HEK293 (cell line): ENCODE measurements at regions not wholly inside any gene's neighbourhood (a gene's known extent, or its start where the extent isn't known, plus 50 kb on each side); places are given as distances from the start of the nearest gene placed in this dataset.

Experiments
- BCL11A ChIP-seq: fragments of 450-650 bp; formaldehyde crosslinking; IDR thresholded peaks from 2 replicates; pipeline ENCODE4 v1.5.1; 2016; ENCODE audit warnings: low read depth, missing biosample characterization, missing genetic modification characterization
- TCF7L2 ChIP-seq: IDR thresholded peaks from 2 replicates; pipeline ENCODE4 v1.6.1; 2011; ENCODE audit warnings: low read depth, mild to moderate bottlenecking, inconsistent platforms, low read length, moderate library complexity, borderline replicate concordance
- ZBTB17 ChIP-seq: fragments of 450-650 bp; formaldehyde crosslinking; IDR thresholded peaks from 2 replicates; pipeline ENCODE4 v1.5.1; 2016; ENCODE audit warnings: missing biosample characterization, missing genetic modification characterization
- ZBTB20 ChIP-seq: fragments of 450-650 bp; formaldehyde crosslinking; IDR thresholded peaks from 2 replicates; pipeline ENCODE4 v1.5.1; 2016; ENCODE audit warnings: missing biosample characterization, missing genetic modification characterization
- ZNF121 ChIP-seq: fragments of 450-650 bp; formaldehyde crosslinking; IDR thresholded peaks from 2 replicates; pipeline ENCODE4 v1.5.1; 2016; ENCODE audit warnings: missing biosample characterization, missing genetic modification characterization
- ZSCAN30 ChIP-seq: fragments of 450-650 bp; IDR thresholded peaks from 2 replicates; pipeline ENCODE4 v1.5.1; 2018; ENCODE audit warnings: missing biosample characterization, mild to moderate bottlenecking, missing genetic modification characterization, moderate library complexity
- TF ChIP-seq, protein P1 (sequence below): fragments of 450-650 bp; formaldehyde crosslinking; IDR thresholded peaks from 2 replicates; pipeline ENCODE4 v1.5.1; 2016; ENCODE audit warnings: missing biosample characterization, missing genetic modification characterization
- TF ChIP-seq, protein P2 (sequence below): fragments of 450-650 bp; formaldehyde crosslinking; IDR thresholded peaks from 2 replicates; pipeline ENCODE4 v1.5.1; 2016; ENCODE audit warnings: missing biosample characterization, missing genetic modification characterization
- TF ChIP-seq, protein P3 (sequence below): fragments of 450-650 bp; formaldehyde crosslinking; IDR thresholded peaks from 2 replicates; pipeline ENCODE4 v1.5.1; 2016; ENCODE audit warnings: missing biosample characterization, missing genetic modification characterization
- TF ChIP-seq, protein P4 (sequence below): fragments of 450-650 bp; formaldehyde crosslinking; IDR thresholded peaks from 2 replicates; pipeline ENCODE4 v1.5.1; 2016; ENCODE audit warnings: missing biosample characterization, missing genetic modification characterization
- TF ChIP-seq, protein P5 (sequence below): fragments of 450-650 bp; formaldehyde crosslinking; IDR thresholded peaks from 2 replicates; pipeline ENCODE4 v1.5.1; 2016; ENCODE audit warnings: missing biosample characterization, missing genetic modification characterization
- TF ChIP-seq, protein P6 (sequence below): fragments of 450-650 bp; formaldehyde crosslinking; IDR thresholded peaks from 2 replicates; pipeline ENCODE4 v1.5.1; 2016; ENCODE audit warnings: missing biosample characterization, missing genetic modification characterization, borderline replicate concordance

DNA sequence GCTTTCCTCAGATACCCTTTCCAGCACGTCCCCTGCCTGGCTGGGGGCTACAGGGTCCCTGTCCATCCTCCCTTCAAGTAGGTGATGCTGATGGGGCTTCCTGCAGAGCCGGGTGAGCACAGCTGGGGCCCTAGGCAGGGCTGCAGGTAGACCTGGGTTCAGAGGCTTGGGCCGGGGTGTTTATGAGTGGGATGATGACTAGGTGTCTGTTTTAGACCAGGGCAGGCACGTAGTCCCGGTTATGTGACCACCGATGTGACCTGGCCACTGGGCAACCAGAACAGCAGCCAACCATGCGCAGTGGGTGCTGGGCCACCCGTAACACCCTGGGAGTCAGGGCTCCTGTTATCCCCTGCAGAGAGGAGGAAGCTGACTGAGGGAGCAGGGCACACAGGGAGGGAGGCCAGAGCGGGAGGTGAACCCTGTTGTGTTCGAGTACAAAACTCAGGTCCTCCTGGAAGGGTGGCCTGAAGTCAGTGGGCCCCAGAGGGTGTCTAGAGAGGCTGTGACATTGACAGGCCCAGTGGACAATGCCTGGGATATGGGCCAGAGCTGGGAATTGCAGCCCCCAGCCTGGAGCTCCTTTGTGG, 101.6 kb downstream of the PLXNA1 start:
- TF ChIP-seq, protein P1, sequence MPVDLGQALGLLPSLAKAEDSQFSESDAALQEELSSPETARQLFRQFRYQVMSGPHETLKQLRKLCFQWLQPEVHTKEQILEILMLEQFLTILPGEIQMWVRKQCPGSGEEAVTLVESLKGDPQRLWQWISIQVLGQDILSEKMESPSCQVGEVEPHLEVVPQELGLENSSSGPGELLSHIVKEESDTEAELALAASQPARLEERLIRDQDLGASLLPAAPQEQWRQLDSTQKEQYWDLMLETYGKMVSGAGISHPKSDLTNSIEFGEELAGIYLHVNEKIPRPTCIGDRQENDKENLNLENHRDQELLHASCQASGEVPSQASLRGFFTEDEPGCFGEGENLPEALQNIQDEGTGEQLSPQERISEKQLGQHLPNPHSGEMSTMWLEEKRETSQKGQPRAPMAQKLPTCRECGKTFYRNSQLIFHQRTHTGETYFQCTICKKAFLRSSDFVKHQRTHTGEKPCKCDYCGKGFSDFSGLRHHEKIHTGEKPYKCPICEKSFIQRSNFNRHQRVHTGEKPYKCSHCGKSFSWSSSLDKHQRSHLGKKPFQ (tag by site-specific recombination) = no peak
- no peak for TF ChIP-seq ZNF121 (tag by site-specific recombination)
- TF ChIP-seq, protein P2, sequence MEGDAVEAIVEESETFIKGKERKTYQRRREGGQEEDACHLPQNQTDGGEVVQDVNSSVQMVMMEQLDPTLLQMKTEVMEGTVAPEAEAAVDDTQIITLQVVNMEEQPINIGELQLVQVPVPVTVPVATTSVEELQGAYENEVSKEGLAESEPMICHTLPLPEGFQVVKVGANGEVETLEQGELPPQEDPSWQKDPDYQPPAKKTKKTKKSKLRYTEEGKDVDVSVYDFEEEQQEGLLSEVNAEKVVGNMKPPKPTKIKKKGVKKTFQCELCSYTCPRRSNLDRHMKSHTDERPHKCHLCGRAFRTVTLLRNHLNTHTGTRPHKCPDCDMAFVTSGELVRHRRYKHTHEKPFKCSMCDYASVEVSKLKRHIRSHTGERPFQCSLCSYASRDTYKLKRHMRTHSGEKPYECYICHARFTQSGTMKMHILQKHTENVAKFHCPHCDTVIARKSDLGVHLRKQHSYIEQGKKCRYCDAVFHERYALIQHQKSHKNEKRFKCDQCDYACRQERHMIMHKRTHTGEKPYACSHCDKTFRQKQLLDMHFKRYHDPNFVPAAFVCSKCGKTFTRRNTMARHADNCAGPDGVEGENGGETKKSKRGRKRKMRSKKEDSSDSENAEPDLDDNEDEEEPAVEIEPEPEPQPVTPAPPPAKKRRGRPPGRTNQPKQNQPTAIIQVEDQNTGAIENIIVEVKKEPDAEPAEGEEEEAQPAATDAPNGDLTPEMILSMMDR (tag by site-specific recombination) = no peak
- TF ChIP-seq, protein P3, sequence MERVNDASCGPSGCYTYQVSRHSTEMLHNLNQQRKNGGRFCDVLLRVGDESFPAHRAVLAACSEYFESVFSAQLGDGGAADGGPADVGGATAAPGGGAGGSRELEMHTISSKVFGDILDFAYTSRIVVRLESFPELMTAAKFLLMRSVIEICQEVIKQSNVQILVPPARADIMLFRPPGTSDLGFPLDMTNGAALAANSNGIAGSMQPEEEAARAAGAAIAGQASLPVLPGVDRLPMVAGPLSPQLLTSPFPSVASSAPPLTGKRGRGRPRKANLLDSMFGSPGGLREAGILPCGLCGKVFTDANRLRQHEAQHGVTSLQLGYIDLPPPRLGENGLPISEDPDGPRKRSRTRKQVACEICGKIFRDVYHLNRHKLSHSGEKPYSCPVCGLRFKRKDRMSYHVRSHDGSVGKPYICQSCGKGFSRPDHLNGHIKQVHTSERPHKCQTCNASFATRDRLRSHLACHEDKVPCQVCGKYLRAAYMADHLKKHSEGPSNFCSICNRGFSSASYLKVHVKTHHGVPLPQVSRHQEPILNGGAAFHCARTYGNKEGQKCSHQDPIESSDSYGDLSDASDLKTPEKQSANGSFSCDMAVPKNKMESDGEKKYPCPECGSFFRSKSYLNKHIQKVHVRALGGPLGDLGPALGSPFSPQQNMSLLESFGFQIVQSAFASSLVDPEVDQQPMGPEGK = no peak
- TF ChIP-seq, protein P4, sequence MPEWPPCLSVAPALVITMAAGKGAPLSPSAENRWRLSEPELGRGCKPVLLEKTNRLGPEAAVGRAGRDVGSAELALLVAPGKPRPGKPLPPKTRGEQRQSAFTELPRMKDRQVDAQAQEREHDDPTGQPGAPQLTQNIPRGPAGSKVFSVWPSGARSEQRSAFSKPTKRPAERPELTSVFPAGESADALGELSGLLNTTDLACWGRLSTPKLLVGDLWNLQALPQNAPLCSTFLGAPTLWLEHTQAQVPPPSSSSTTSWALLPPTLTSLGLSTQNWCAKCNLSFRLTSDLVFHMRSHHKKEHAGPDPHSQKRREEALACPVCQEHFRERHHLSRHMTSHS = no peak
- TF ChIP-seq, protein P5, sequence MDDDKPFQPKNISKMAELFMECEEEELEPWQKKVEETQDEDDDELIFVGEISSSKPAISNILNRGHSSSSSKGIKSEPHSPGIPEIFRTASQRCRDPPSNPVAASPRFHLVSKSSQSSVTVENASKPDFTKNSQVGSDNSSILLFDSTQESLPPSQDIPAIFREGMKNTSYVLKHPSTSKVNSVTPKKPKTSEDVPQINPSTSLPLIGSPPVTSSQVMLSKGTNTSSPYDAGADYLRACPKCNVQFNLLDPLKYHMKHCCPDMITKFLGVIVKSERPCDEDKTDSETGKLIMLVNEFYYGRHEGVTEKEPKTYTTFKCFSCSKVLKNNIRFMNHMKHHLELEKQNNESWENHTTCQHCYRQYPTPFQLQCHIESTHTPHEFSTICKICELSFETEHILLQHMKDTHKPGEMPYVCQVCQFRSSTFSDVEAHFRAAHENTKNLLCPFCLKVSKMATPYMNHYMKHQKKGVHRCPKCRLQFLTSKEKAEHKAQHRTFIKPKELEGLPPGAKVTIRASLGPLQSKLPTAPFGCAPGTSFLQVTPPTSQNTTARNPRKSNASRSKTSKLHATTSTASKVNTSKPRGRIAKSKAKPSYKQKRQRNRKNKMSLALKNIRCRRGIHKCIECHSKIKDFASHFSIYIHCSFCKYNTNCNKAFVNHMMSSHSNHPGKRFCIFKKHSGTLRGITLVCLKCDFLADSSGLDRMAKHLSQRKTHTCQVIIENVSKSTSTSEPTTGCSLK (tag by site-specific recombination) = no peak
- no peak for TF ChIP-seq ZSCAN30 (tag by site-specific recombination)
- TF ChIP-seq ZBTB20 (tag by site-specific recombination) = no peak
- TF ChIP-seq ZBTB17 (tag by site-specific recombination) = no peak
- TF ChIP-seq, protein P6, sequence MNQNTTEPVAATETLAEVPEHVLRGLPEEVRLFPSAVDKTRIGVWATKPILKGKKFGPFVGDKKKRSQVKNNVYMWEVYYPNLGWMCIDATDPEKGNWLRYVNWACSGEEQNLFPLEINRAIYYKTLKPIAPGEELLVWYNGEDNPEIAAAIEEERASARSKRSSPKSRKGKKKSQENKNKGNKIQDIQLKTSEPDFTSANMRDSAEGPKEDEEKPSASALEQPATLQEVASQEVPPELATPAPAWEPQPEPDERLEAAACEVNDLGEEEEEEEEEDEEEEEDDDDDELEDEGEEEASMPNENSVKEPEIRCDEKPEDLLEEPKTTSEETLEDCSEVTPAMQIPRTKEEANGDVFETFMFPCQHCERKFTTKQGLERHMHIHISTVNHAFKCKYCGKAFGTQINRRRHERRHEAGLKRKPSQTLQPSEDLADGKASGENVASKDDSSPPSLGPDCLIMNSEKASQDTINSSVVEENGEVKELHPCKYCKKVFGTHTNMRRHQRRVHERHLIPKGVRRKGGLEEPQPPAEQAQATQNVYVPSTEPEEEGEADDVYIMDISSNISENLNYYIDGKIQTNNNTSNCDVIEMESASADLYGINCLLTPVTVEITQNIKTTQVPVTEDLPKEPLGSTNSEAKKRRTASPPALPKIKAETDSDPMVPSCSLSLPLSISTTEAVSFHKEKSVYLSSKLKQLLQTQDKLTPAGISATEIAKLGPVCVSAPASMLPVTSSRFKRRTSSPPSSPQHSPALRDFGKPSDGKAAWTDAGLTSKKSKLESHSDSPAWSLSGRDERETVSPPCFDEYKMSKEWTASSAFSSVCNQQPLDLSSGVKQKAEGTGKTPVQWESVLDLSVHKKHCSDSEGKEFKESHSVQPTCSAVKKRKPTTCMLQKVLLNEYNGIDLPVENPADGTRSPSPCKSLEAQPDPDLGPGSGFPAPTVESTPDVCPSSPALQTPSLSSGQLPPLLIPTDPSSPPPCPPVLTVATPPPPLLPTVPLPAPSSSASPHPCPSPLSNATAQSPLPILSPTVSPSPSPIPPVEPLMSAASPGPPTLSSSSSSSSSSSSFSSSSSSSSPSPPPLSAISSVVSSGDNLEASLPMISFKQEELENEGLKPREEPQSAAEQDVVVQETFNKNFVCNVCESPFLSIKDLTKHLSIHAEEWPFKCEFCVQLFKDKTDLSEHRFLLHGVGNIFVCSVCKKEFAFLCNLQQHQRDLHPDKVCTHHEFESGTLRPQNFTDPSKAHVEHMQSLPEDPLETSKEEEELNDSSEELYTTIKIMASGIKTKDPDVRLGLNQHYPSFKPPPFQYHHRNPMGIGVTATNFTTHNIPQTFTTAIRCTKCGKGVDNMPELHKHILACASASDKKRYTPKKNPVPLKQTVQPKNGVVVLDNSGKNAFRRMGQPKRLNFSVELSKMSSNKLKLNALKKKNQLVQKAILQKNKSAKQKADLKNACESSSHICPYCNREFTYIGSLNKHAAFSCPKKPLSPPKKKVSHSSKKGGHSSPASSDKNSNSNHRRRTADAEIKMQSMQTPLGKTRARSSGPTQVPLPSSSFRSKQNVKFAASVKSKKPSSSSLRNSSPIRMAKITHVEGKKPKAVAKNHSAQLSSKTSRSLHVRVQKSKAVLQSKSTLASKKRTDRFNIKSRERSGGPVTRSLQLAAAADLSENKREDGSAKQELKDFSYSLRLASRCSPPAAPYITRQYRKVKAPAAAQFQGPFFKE = no peak
- TF ChIP-seq TCF7L2 = no peak
- TF ChIP-seq BCL11A (tag by site-specific recombination) = no peak
